K562 (cell line): ENCODE measurements at regions not wholly inside any gene's neighbourhood (a gene's known extent, or its start where the extent isn't known, plus 50 kb on each side); places are given as distances from the start of the nearest gene placed in this dataset.

Experiments
- ATAC-seq: fragments of 200-7000 bp; cut with Tn5 transposase; 3 replicates; pipeline ENCODE4 v1.9.1; 2020; ENCODE audit warnings: moderate library complexity
- BruUV-seq: library from RNA; stranded (reverse); fragments of 400-500 nt; replicated peaks from 2 replicates; lab custom pipeline; 2021; lab: Mats Ljungman, UMichigan
- CTCF ChIA-PET: fragments of 300-600 bp; formaldehyde crosslinking; extraction: SDS; loops from one replicate; lab custom pipeline; 2021; ENCODE audit warnings: low intra/inter-chr PET ratio; lab: Yijun Ruan, JAX
- POLR2A ChIA-PET: fragments of 300-600, 350-650 bp; sonication (Branson Sonifier 250); formaldehyde crosslinking; extraction: SDS; loops from one replicate; lab custom pipeline; 2021; ENCODE audit warnings: antibody characterized with exemption, inconsistent platforms; lab: Yijun Ruan, JAX
- DNase-seq, 4 experiments: peaks; one replicate each; pipeline versions ENCODE4 v3.0.0 to v3.0.0-alpha.2; 2011 to 2018; ENCODE audit warnings: low spot score in 3 of 4, mixed read lengths in 3 of 4; ENCODE audit errors: extremely low read depth in 1 of 4
- FAIRE-seq: peaks from 2 replicates; lab custom pipeline; 2011; peaks lifted over from hg19 to GRCh38; lab: Jason Lieb, UNC
- H2AFZ ChIP-seq: 2 replicates; pipeline ENCODE4 v1.6.0; 2011; ENCODE audit warnings: low read depth, low read length, control low read depth, inconsistent platforms
- H3K27ac ChIP-seq: fragments of 200-600 bp; 3 replicates; pipeline ENCODE4 v1.8.0; 2011; ENCODE audit warnings: low read depth, mild to moderate bottlenecking, control low read depth, inconsistent platforms, low read length, moderate library complexity, mixed read lengths; ENCODE audit errors: extremely low read depth
- H3K27me3 ChIP-seq, 2 experiments: fragments of 300-600 bp in 1 of 2; 2 replicates in 1 of 2; 3 replicates in 1 of 2; pipeline versions ENCODE4 v1.6.0 to v1.8.0; 2011; ENCODE audit warnings: inconsistent platforms in 2 of 2, low read length in 2 of 2, mild to moderate bottlenecking in 1 of 2, mixed read lengths in 1 of 2, moderate library complexity in 1 of 2; ENCODE audit not compliant: control insufficient read depth in 2 of 2, insufficient read depth in 2 of 2
- H3K36me3 ChIP-seq: fragments of 300-600 bp; 3 replicates; pipeline ENCODE4 v1.8.0; 2011; ENCODE audit warnings: mild to moderate bottlenecking, low read length, inconsistent platforms; ENCODE audit not compliant: control insufficient read depth, insufficient read depth
- H3K4me1 ChIP-seq, 2 experiments: fragments of 200-600 bp in 1 of 2; replicated peaks in 1 of 2; 2 replicates in 1 of 2; 3 replicates in 1 of 2; pipeline versions ENCODE4 v1.5.1 to v1.8.0; 2011; ENCODE audit warnings: inconsistent platforms in 2 of 2, low read length in 2 of 2, mild to moderate bottlenecking in 1 of 2, mixed read lengths in 1 of 2, moderate library complexity in 1 of 2; ENCODE audit not compliant: control insufficient read depth in 2 of 2, insufficient read depth in 2 of 2
- H3K4me2 ChIP-seq: 2 replicates; pipeline ENCODE4 v1.6.1; 2011; ENCODE audit warnings: low read length, control low read depth, inconsistent platforms, mixed read lengths; ENCODE audit not compliant: insufficient read depth
- H3K4me3 ChIP-seq: fragments of 200-600 bp; sonication (generic), shearing (Covaris generic); 2 replicates; pipeline ENCODE4 v1.5.1; 2016; ENCODE audit warnings: control low read depth, inconsistent platforms
- H3K79me2 ChIP-seq: fragments of 200-600 bp; 3 replicates; pipeline ENCODE4 v1.8.0; 2011; ENCODE audit warnings: low read length, inconsistent platforms; ENCODE audit not compliant: control insufficient read depth, insufficient read depth
- H3K9ac ChIP-seq, 2 experiments: 2 replicates each; pipeline versions ENCODE4 v1.6.0 to v1.6.1; 2011; ENCODE audit warnings: low read depth in 2 of 2, low read length in 2 of 2, control low read depth in 1 of 2, inconsistent platforms in 1 of 2, mild to moderate bottlenecking in 1 of 2, mixed read lengths in 1 of 2; ENCODE audit not compliant: insufficient read depth in 1 of 2
- H3K9me1 ChIP-seq: one replicate; pipeline ENCODE4 v1.6.0; 2011; ENCODE audit warnings: inconsistent platforms, mild to moderate bottlenecking, low read length, moderate library complexity; ENCODE audit not compliant: control insufficient read depth, insufficient read depth
- H3K9me3 ChIP-seq: replicated peaks from 2 replicates; pipeline ENCODE4 v1.5.1; 2011; ENCODE audit warnings: low read depth, low read length, inconsistent platforms; ENCODE audit not compliant: control insufficient read depth, insufficient read depth
- H4K20me1 ChIP-seq: replicated peaks from 2 replicates; pipeline ENCODE4 v1.6.1; 2011; ENCODE audit warnings: low read length, inconsistent platforms, mixed read lengths; ENCODE audit not compliant: control insufficient read depth, insufficient read depth
- AFF4 ChIP-seq: sonication (generic); formaldehyde crosslinking; IDR thresholded peaks from 2 replicates; pipeline ENCODE4 v1.8.0; 2023; ENCODE audit warnings: mild to moderate bottlenecking, missing genetic modification reagents
- ARID3B ChIP-seq: fragments of 250-450 bp; sonication (Bioruptor Pico); IDR thresholded peaks from 2 replicates; pipeline ENCODE4 v1.4.0; 2020; ENCODE audit warnings: borderline replicate concordance
- ELF4 ChIP-seq: fragments of 450-650 bp; formaldehyde crosslinking; IDR thresholded peaks from 2 replicates; pipeline ENCODE4 v1.4.0; 2022; ENCODE audit warnings: missing genetic modification characterization
- HOXB6 ChIP-seq: fragments of 250-450 bp; sonication (Bioruptor Pico); IDR thresholded peaks from 2 replicates; pipeline ENCODE4 v1.5.1; 2022; ENCODE audit warnings: mild to moderate bottlenecking, borderline replicate concordance
- OTX1 ChIP-seq: fragments of 450-650 bp; formaldehyde crosslinking; IDR thresholded peaks from 2 replicates; pipeline ENCODE4 v1.4.0; 2022; ENCODE audit warnings: mild to moderate bottlenecking
- PHTF2 ChIP-seq: fragments of 250-450 bp; sonication (Bioruptor Pico); IDR thresholded peaks from 2 replicates; pipeline ENCODE4 v1.5.0; 2021; ENCODE audit warnings: mild to moderate bottlenecking
- PREB ChIP-seq: sonication (generic); formaldehyde crosslinking; IDR thresholded peaks from 2 replicates; pipeline ENCODE4 v1.8.1; 2023; ENCODE audit warnings: mild to moderate bottlenecking, missing genetic modification reagents
- RFX1 ChIP-seq: fragments of 450-650 bp; IDR thresholded peaks from 2 replicates; pipeline ENCODE4 v1.6.1; 2016; ENCODE audit warnings: mild to moderate bottlenecking, moderate library complexity
- STAG1 ChIP-seq: sonication (generic); formaldehyde crosslinking; IDR thresholded peaks from 2 replicates; pipeline ENCODE4 v1.5.0; 2020; ENCODE audit warnings: missing genetic modification reagents, borderline replicate concordance
- VEZF1 ChIP-seq: fragments of 200-800 bp; sonication (Bioruptor generic); IDR thresholded peaks from 2 replicates; pipeline ENCODE4 v1.6.1; 2017; ENCODE audit warnings: missing genetic modification characterization, missing compliant biosample characterization
- ZNF707 ChIP-seq: fragments of 250-450 bp; sonication (Bioruptor Pico); conservative IDR thresholded peaks from 2 replicates; pipeline ENCODE4 v1.8.0; 2022; ENCODE audit warnings: inconsistent platforms, mild to moderate bottlenecking, moderate library complexity
- ZSCAN32 ChIP-seq: fragments of 450-650 bp; formaldehyde crosslinking; IDR thresholded peaks from 2 replicates; pipeline ENCODE4 v1.4.0; 2020; ENCODE audit warnings: mild to moderate bottlenecking, moderate library complexity
- WGBS: fragments of 100-300 bp; shearing (Covaris generic); methylation state at CpG from one replicate; pipeline ENCODE4 v1.1.6; 2016; ENCODE audit warnings: low coverage, mixed read lengths; ENCODE audit not compliant: insufficient coverage; ENCODE audit errors: missing lambda C conversion rate; 5-methylcytosine and 5-hydroxymethylcytosine counted together
- in situ Hi-C: fragments of 300-500 bp; cut with MboI; formaldehyde crosslinking; loops from 4 replicates; pipeline ENCODE4 v1.15.0; 2018; ENCODE audit warnings: inconsistent platforms, mixed read lengths
- intact Hi-C: fragments of 100-400 bp; cut with micrococcal nuclease; formaldehyde crosslinking; loops from 2 replicates; pipeline ENCODE4 v1.14.2; 2022

- no peak for TF ChIP-seq ZSCAN32
- TF ChIP-seq PREB (CRISPR knock-in tag): no peak
- TF ChIP-seq ZNF707 (CRISPR knock-in tag): no peak
- no peak for TF ChIP-seq AFF4 (CRISPR knock-in tag)
Observed at GRCh38 chr15:31973197-31973596, 57.1 kb upstream of the CHRNA7 start (continued).

GRCh38 chr15:31974154-31974794, 56.0 kb upstream of the CHRNA7 start:
- peaks cover 0 to 4% of the 10 kb centered on the region in 2 experiments; a peak in 2 of 5 replicates for H3K4me1 ChIP-seq
- FAIRE-seq (no peak), ATAC-seq (no peak), DNase-seq (no peak)
- H3K4me2 ChIP-seq: no peak overlapping the region
- POLR2A ChIA-PET: no interaction called here
- in situ Hi-C loops (no loop called here), intact Hi-C loops (loop anchor here (10.0 kb wide), 1 partner anchor 539 kb away; no protein-coding TSS in a partner anchor)
- no peak overlapping the region for H3K4me3 ChIP-seq
- H3K27ac ChIP-seq: no peak overlapping the region
- H3K9me1 ChIP-seq: no peaks in the 10 kb centered on the region
- 20% methylated on average over 6 of the region's 6 CpGs for WGBS
- no peak overlapping the region for H2AFZ ChIP-seq
- H3K27me3 ChIP-seq: peaks cover 0 to 4% of the 10 kb centered on the region in 2 experiments; a peak in 1 of 5 replicates
- BruUV-seq: no TSS peak
- no peaks in the 10 kb centered on the region for H3K79me2 ChIP-seq
- H4K20me1 ChIP-seq: no peaks in the 10 kb centered on the region
- H3K9me3 ChIP-seq: no peaks in the 10 kb centered on the region
- no peaks in the 10 kb centered on the region for H3K36me3 ChIP-seq
- CTCF ChIA-PET: interaction anchor here (1.6 kb wide), 1 partner anchor 403 kb away, joined by 4 read pairs; no protein-coding TSS in a partner anchor
- H3K9ac ChIP-seq: no peak overlapping the region
- TF ChIP-seq ARID3B (CRISPR knock-in tag) (no peak), HOXB6 (CRISPR knock-in tag) (no peak), ELF4 (CRISPR knock-in tag) (no peak), STAG1 (CRISPR knock-in tag) (no peak), PHTF2 (CRISPR knock-in tag) (no peak), OTX1 (CRISPR knock-in tag) (no peak), VEZF1 (no peak), RFX1 (no peak)
